ENCODE measurements at regions not wholly inside any gene's neighbourhood (a gene's known extent, or its start where the extent isn't known, plus 50 kb on each side); places are given as distances from the start of the nearest gene placed in this dataset.

- DNase-seq (ENCODE audit: low spot score): no peak
- ATAC-seq: no peak
These were observed 62.7 kb upstream of the IL15 start for GRCh38 chr4:141573678-141574077.

- ATAC-seq (peak; percentile 78), DNase-seq (ENCODE audit: low spot score) (no peak)
These were observed 60.5 kb upstream of the IL15 start for GRCh38 chr4:141575884-141576283.

GRCh38 chr4:141576585-141577110, 59.7 kb upstream of the IL15 start:
- ATAC-seq (no peak), DNase-seq (ENCODE audit: low spot score) (no peak)

- DNase-seq (ENCODE audit: low spot score) (no peak), ATAC-seq (no peak)
These were observed 57.9 kb upstream of the IL15 start for GRCh38 chr4:141578451-141578850.

GRCh38 chr4:141580523-141580922, 55.9 kb upstream of the IL15 start:
- DNase-seq (ENCODE audit: low spot score) (no peak), ATAC-seq (no peak)
